H1 (cell line): ENCODE measurements at regions not wholly inside any gene's neighbourhood (a gene's known extent, or its start where the extent isn't known, plus 50 kb on each side); places are given as distances from the start of the nearest gene placed in this dataset.

Experiments used
- CTCF ChIA-PET: fragments of 300-600 bp; sonication (Branson Sonifier 250); formaldehyde crosslinking; loops from one replicate; lab custom pipeline; 2021; ENCODE audit not compliant: partially characterized antibody; lab: Charles Lee
- POLR2A ChIA-PET: fragments of 300-600 bp; sonication (Branson Sonifier 250); formaldehyde crosslinking; loops from one replicate; lab custom pipeline; 2021; ENCODE audit warnings: inconsistent platforms; ENCODE audit not compliant: partially characterized antibody; lab: Charles Lee
- DNase-seq, 2 experiments: peaks; one replicate each; pipeline versions ENCODE4 v3.0.0 to v3.0.0-alpha.2; 2010 to 2022; ENCODE audit warnings: low spot score in 2 of 2, low read depth in 1 of 2, mixed read lengths in 1 of 2
- FAIRE-seq: peaks from 2 replicates; lab custom pipeline; 2011; peaks lifted over from hg19 to GRCh38; lab: Jason Lieb, UNC
- H2AFZ ChIP-seq: 2 replicates; pipeline ENCODE4 v1.8.1; 2012; ENCODE audit warnings: low read length, inconsistent platforms
- H2AK5ac ChIP-seq: 2 replicates; pipeline ENCODE4 v1.6.1; 2013; ENCODE audit warnings: low read depth, low read length
- H2BK120ac ChIP-seq: replicated peaks from 2 replicates; pipeline ENCODE3; 2013; ENCODE audit warnings: low read depth, low read length, inconsistent platforms
- H2BK12ac ChIP-seq: 2 replicates; pipeline ENCODE4 v1.6.1; 2013; ENCODE audit warnings: low read depth, low read length
- H2BK15ac ChIP-seq: 2 replicates; pipeline ENCODE4 v1.6.1; 2013; ENCODE audit warnings: low read length
- H2BK20ac ChIP-seq: 2 replicates; pipeline ENCODE4 v1.6.1; 2013; ENCODE audit warnings: low read length
- H2BK5ac ChIP-seq: 2 replicates; pipeline ENCODE4 v1.6.1; 2013; ENCODE audit warnings: low read depth, low read length
- H3K14ac ChIP-seq: 2 replicates; pipeline ENCODE4 v1.6.1; 2013; ENCODE audit warnings: inconsistent platforms; ENCODE audit not compliant: insufficient read length
- H3K18ac ChIP-seq: 2 replicates; pipeline ENCODE4 v1.6.1; 2013; ENCODE audit warnings: low read length; ENCODE audit errors: extremely low read depth
- H3K23ac ChIP-seq: 2 replicates; pipeline ENCODE4 v1.6.1; 2013; ENCODE audit warnings: inconsistent platforms; ENCODE audit not compliant: insufficient read length
- H3K23me2 ChIP-seq: 2 replicates; pipeline ENCODE4 v1.6.1; 2013; ENCODE audit warnings: low read depth, low read length
- H3K27ac ChIP-seq: 2 replicates; pipeline ENCODE4 v1.6.1; 2011; ENCODE audit warnings: low read depth, low read length, inconsistent platforms
- H3K27me3 ChIP-seq, 4 experiments: replicated peaks in 1 of 4; 1 replicate in 1 of 4; 2 replicates in 3 of 4; pipeline versions ENCODE4 v1.6.1 to v1.8.1; 2011 to 2013; ENCODE audit warnings: low read length in 3 of 4, mild to moderate bottlenecking in 3 of 4, inconsistent platforms in 2 of 4, mixed read lengths in 2 of 4, moderate library complexity in 1 of 4; ENCODE audit not compliant: control insufficient read depth in 3 of 4, insufficient read depth in 3 of 4; ENCODE audit errors: extremely low read depth in 1 of 4
- H3K36me3 ChIP-seq, 4 experiments: 2 replicates each; pipeline versions ENCODE4 v1.6.1 to v1.8.1; 2011 to 2013; ENCODE audit warnings: mild to moderate bottlenecking in 4 of 4, low read length in 3 of 4, moderate library complexity in 2 of 4, control low read depth in 1 of 4, inconsistent platforms in 1 of 4; ENCODE audit not compliant: insufficient read depth in 4 of 4, control insufficient read depth in 2 of 4
- H3K4ac ChIP-seq: replicated peaks from 2 replicates; pipeline ENCODE3; 2013; ENCODE audit warnings: low read length, low read depth, mixed read lengths, inconsistent platforms; ENCODE audit not compliant: insufficient read length
- H3K4me1 ChIP-seq, 4 experiments: replicated peaks in 1 of 4; 1 replicate in 1 of 4; 2 replicates in 3 of 4; pipeline versions ENCODE4 v1.6.1 to v1.8.1; 2011 to 2013; ENCODE audit warnings: low read length in 3 of 4, inconsistent platforms in 2 of 4, mixed read lengths in 1 of 4; ENCODE audit not compliant: insufficient read depth in 4 of 4, control insufficient read depth in 3 of 4
- H3K4me2 ChIP-seq, 2 experiments: 2 replicates each; pipeline versions ENCODE4 v1.6.1 to v1.8.1; 2011 to 2013; ENCODE audit warnings: low read depth in 2 of 2, low read length in 2 of 2, control low read depth in 1 of 2, inconsistent platforms in 1 of 2, mild to moderate bottlenecking in 1 of 2; ENCODE audit not compliant: insufficient read depth in 1 of 2
- H3K4me3 ChIP-seq, 4 experiments: fragments of 200-600, 300-600 bp in 1 of 4; sonication (generic), shearing (Covaris generic), sonication (Bioruptor Twin) in 1 of 4; 2 replicates each; pipeline versions ENCODE4 v1.5.1 to v1.8.1; 2011 to 2016; ENCODE audit warnings: low read length in 4 of 4, low read depth in 3 of 4, control low read depth in 2 of 4, inconsistent platforms in 2 of 4, mild to moderate bottlenecking in 2 of 4, mixed read lengths in 1 of 4, moderate library complexity in 1 of 4; ENCODE audit not compliant: insufficient read depth in 2 of 4; ENCODE audit errors: extremely low read depth in 1 of 4
- H3K56ac ChIP-seq: replicated peaks from 2 replicates; pipeline ENCODE3; 2013; ENCODE audit warnings: low read depth, mild to moderate bottlenecking, mixed read lengths, low read length, inconsistent platforms; ENCODE audit not compliant: insufficient read length
- H3K79me1 ChIP-seq: 2 replicates; pipeline ENCODE4 v1.6.1; 2013; ENCODE audit warnings: low read depth, low read length, control low read depth
- H3K79me2 ChIP-seq, 2 experiments: 2 replicates each; pipeline versions ENCODE4 v1.6.1 to v1.8.1; 2012 to 2013; ENCODE audit warnings: low read length in 2 of 2, mild to moderate bottlenecking in 2 of 2, inconsistent platforms in 1 of 2; ENCODE audit not compliant: insufficient read depth in 2 of 2, control insufficient read depth in 1 of 2
- H3K9ac ChIP-seq, 4 experiments: replicated peaks in 1 of 4; 1 replicate in 1 of 4; 2 replicates in 3 of 4; pipeline versions ENCODE4 v1.6.1 to v1.8.1; 2011 to 2013; ENCODE audit warnings: low read depth in 3 of 4, low read length in 3 of 4, control low read depth in 2 of 4, mild to moderate bottlenecking in 2 of 4, moderate library complexity in 2 of 4, inconsistent platforms in 1 of 4; ENCODE audit errors: extremely low read depth in 1 of 4
- H3K9me3 ChIP-seq, 2 experiments: 2 replicates each; pipeline versions ENCODE4 v1.6.1 to v1.8.1; 2012 to 2013; ENCODE audit warnings: mild to moderate bottlenecking in 2 of 2, moderate library complexity in 2 of 2, control low read depth in 1 of 2, inconsistent platforms in 1 of 2, low read depth in 1 of 2, low read length in 1 of 2, mixed read lengths in 1 of 2; ENCODE audit not compliant: insufficient read depth in 2 of 2
- H4K20me1 ChIP-seq, 2 experiments: replicated peaks in 1 of 2; 2 replicates each; pipeline versions ENCODE3 to v1.8.1; 2011 to 2013; ENCODE audit warnings: inconsistent platforms in 2 of 2, low read length in 2 of 2, mild to moderate bottlenecking in 1 of 2; ENCODE audit not compliant: insufficient read depth in 2 of 2, control insufficient read depth in 1 of 2
- H4K5ac ChIP-seq: 2 replicates; pipeline ENCODE4 v1.6.1; 2013; ENCODE audit warnings: low read length, low read depth, mixed read lengths, inconsistent platforms; ENCODE audit not compliant: insufficient read length
- H4K8ac ChIP-seq: 2 replicates; pipeline ENCODE4 v1.8.0; 2013; ENCODE audit warnings: mild to moderate bottlenecking, moderate library complexity, low read length, inconsistent platforms; ENCODE audit not compliant: insufficient read depth; ENCODE audit errors: extremely low read depth
- H4K91ac ChIP-seq: replicated peaks from 2 replicates; pipeline ENCODE3; 2013; ENCODE audit warnings: low read length, mixed read lengths, inconsistent platforms; ENCODE audit not compliant: insufficient read length
- ASH2L ChIP-seq: fragments of 200-600, 300-600 bp; sonication (generic); IDR thresholded peaks from one replicate; pipeline ENCODE4 v1.7.1; 2017; ENCODE audit warnings: low read length
- EGR1 ChIP-seq: IDR thresholded peaks from 2 replicates; pipeline ENCODE4 v1.6.1; 2011; ENCODE audit warnings: low read depth, low read length, borderline replicate concordance
- FOSL1 ChIP-seq: IDR thresholded peaks from 2 replicates; pipeline ENCODE4 v1.6.1; 2011; ENCODE audit warnings: mild to moderate bottlenecking, low read depth, low read length, moderate library complexity; ENCODE audit not compliant: insufficient read depth
- GABPA ChIP-seq: IDR thresholded peaks from 2 replicates; pipeline ENCODE4 v1.6.1; 2011; ENCODE audit warnings: mild to moderate bottlenecking, low read length, moderate library complexity, borderline replicate concordance; ENCODE audit not compliant: insufficient read depth
- GTF2F1 ChIP-seq: IDR thresholded peaks from 2 replicates; pipeline ENCODE4 v1.6.1; 2012; ENCODE audit warnings: low read depth, low read length, improper control_type of control experiment, borderline replicate concordance
- KDM4A ChIP-seq: IDR thresholded peaks from one replicate; pipeline ENCODE4 v1.7.1; 2012; ENCODE audit warnings: low read depth, mild to moderate bottlenecking, moderate library complexity, low read length, inconsistent platforms; ENCODE audit not compliant: severe bottlenecking
- MAFK ChIP-seq: IDR thresholded peaks from 2 replicates; pipeline ENCODE4 v1.6.1; 2012; ENCODE audit warnings: low read depth, mild to moderate bottlenecking, improper control_type of control experiment, low read length
- POLR2A ChIP-seq, 2 experiments: IDR thresholded peaks; 1 replicate in 1 of 2; 2 replicates in 1 of 2; pipeline ENCODE4 v1.6.1; 2011; ENCODE audit warnings: low read depth in 2 of 2, low read length in 2 of 2, mild to moderate bottlenecking in 2 of 2; ENCODE audit errors: control extremely low read depth in 1 of 2
- SP1 ChIP-seq: IDR thresholded peaks from 2 replicates; pipeline ENCODE4 v1.6.1; 2011; ENCODE audit warnings: low read depth, low read length
- SP2 ChIP-seq: IDR thresholded peaks from 2 replicates; pipeline ENCODE4 v1.6.1; 2012; ENCODE audit warnings: mild to moderate bottlenecking, low read length, inconsistent platforms
- SP4 ChIP-seq: IDR thresholded peaks from 2 replicates; pipeline ENCODE4 v1.6.1; 2012; ENCODE audit warnings: low read length, inconsistent platforms
- TAF1 ChIP-seq: IDR thresholded peaks from 2 replicates; pipeline ENCODE4 v1.6.1; 2011; ENCODE audit warnings: mild to moderate bottlenecking, low read depth, low read length
- TBP ChIP-seq: IDR thresholded peaks from 2 replicates; pipeline ENCODE4 v1.6.1; 2011; ENCODE audit warnings: low read depth, low read length, improper control_type of control experiment
- WGBS, 2 experiments: shearing (Covaris generic) in 1 of 2; methylation state at CpG; one replicate each; pipeline versions ENCODE4 v1.1.6 to v1.1.7; 2013 to 2015; ENCODE audit warnings: low lambda C conversion rate in 2 of 2, mixed read lengths in 2 of 2, inconsistent platforms in 1 of 2, low coverage in 1 of 2, missing lambda C conversion rate in 1 of 2; ENCODE audit not compliant: insufficient replicate concordance in 2 of 2, insufficient coverage in 1 of 2, insufficient read length in 1 of 2; ENCODE audit errors: extremely low coverage in 1 of 2, missing lambda C conversion rate in 1 of 2; 5-methylcytosine and 5-hydroxymethylcytosine counted together

GRCh38 chr7:118511146-118511545 lies 286.6 kb downstream of the ANKRD7 start:
- Histone ChIP-seq H2BK20ac (no peak overlapping the region), H2AK5ac (no peak overlapping the region), H3K18ac (no peak overlapping the region)
- TF ChIP-seq MAFK (no peak), SP1 (no peak), ASH2L (no peak), GABPA (no peak), POLR2A (IDR thresholded peaks at IDR 0.05; ENCODE audit: control extremely low read depth in 1 of 2, low read depth in 2 of 2, low read length in 2 of 2) (no peak), KDM4A (no peak), SP2 (no peak), GTF2F1 (no peak), SP4 (no peak), FOSL1 (no peak), TBP (no peak), EGR1 (no peak), TAF1 (no peak)
- TF ChIP-seq, all 59 proteins: peak for 0
- no peak overlapping the region for H3K4me3 ChIP-seq
- ChIA-PET POLR2A (no interaction called here), CTCF (no interaction called here)
- H3K79me2 ChIP-seq, result no peaks in the 10 kb centered on the region
- H2BK120ac ChIP-seq, result no peak overlapping the region
- no peak overlapping the region for H2BK5ac ChIP-seq
- DNase-seq, result no peak
- H2BK15ac ChIP-seq, result no peak overlapping the region
- no peak for FAIRE-seq
- H4K5ac ChIP-seq, result no peak overlapping the region
- H3K9me3 ChIP-seq, result no peaks in the 10 kb centered on the region
- H3K79me1 ChIP-seq, result no peaks in the 10 kb centered on the region
- H3K9ac ChIP-seq, result no peak overlapping the region
- no peaks in the 10 kb centered on the region for H3K27me3 ChIP-seq
- H3K4me1 ChIP-seq, result no peaks in the 10 kb centered on the region
- H3K56ac ChIP-seq, result no peak overlapping the region
- H3K36me3 ChIP-seq, result no peaks in the 10 kb centered on the region
- H3K14ac ChIP-seq, result no peak overlapping the region
- H3K4ac ChIP-seq, result no peak overlapping the region
- H3K27ac ChIP-seq, result no peak overlapping the region
- no peak overlapping the region for H3K4me2 ChIP-seq
- H4K91ac ChIP-seq, result no peak overlapping the region
- H2AFZ ChIP-seq, result no peak overlapping the region
- 76% methylated on average over 2 of the region's 2 CpGs; no CpG with 5 or more reads in 1 of the 2 experiments for WGBS, 2 experiments
- no peak overlapping the region for H3K23ac ChIP-seq
- H2BK12ac ChIP-seq, result no peak overlapping the region
- H4K20me1 ChIP-seq, result no peaks in the 10 kb centered on the region
- no peak overlapping the region for H4K8ac ChIP-seq
- no peaks in the 10 kb centered on the region; the same call in 1 of the 2 replicates for H3K23me2 ChIP-seq
